Type B pancreatic cell (in vitro differentiated cells): ENCODE measurements at regions not wholly inside any gene's neighbourhood (a gene's known extent, or its start where the extent isn't known, plus 50 kb on each side); places are given as distances from the start of the nearest gene placed in this dataset.

Experiments
- DNase-seq: peaks from one replicate; pipeline ENCODE4 v3.0.0; 2021; ENCODE audit warnings: mixed read lengths; ENCODE audit not compliant: unreplicated experiment; ENCODE audit errors: extremely low spot score
- H3K27ac Mint-ChIP-seq: 2 replicates; pipeline ENCODE4 v1.8.0; 2021; ENCODE audit warnings: mild to moderate bottlenecking, mixed read lengths
- H3K27me3 Mint-ChIP-seq: 2 replicates; pipeline ENCODE4 v1.8.0; 2021; ENCODE audit warnings: mixed read lengths
- H3K36me3 Mint-ChIP-seq: 2 replicates; pipeline ENCODE4 v1.8.0; 2021; ENCODE audit warnings: mixed read lengths
- H3K4me1 Mint-ChIP-seq: one replicate; pipeline ENCODE4 v1.8.0; 2021; ENCODE audit warnings: mixed read lengths; ENCODE audit not compliant: unreplicated experiment
- H3K4me3 Mint-ChIP-seq: 2 replicates; pipeline ENCODE4 v1.8.0; 2021; ENCODE audit warnings: mild to moderate bottlenecking, mixed read lengths
- H3K9me3 Mint-ChIP-seq: 2 replicates; pipeline ENCODE4 v1.8.0; 2021; ENCODE audit warnings: mixed read lengths
- TF ChIP-seq, protein P1 (sequence below): fragments of 200-600 bp; sonication (generic); conservative IDR thresholded peaks from 2 replicates; pipeline ENCODE4 v1.5.0; 2021; ENCODE audit warnings: antibody characterized with exemption, mild to moderate bottlenecking

DNA sequence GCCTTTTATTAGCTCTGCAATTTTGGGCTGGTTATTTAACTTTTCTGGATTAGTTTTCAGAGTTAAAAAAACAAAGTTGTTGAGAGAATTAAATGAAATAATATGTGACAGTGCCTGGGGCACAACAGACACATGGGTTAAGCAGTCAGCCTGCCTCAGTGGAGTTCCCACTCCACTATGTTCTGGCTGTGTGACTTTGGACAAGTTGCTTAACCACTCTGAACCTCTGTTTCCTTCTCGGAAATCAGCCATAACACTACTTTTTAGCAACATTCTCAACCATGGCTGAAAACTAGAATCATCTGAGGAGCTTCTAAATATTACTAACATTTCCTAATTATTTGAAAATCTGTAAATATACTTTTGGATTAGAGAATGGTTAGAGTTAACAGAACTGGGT is 56.5 kb upstream of the SLC6A11 start:
- Mint-ChIP-seq H3K4me1 (peaks cover 4% of the 10 kb centered on the region), H3K9me3 (no peaks in the 10 kb centered on the region), H3K27ac (no peak overlapping the region), H3K36me3 (no peaks in the 10 kb centered on the region), H3K4me3 (no peak overlapping the region), H3K27me3 (peaks cover 65% of the 10 kb centered on the region)
- TF ChIP-seq, protein P1, sequence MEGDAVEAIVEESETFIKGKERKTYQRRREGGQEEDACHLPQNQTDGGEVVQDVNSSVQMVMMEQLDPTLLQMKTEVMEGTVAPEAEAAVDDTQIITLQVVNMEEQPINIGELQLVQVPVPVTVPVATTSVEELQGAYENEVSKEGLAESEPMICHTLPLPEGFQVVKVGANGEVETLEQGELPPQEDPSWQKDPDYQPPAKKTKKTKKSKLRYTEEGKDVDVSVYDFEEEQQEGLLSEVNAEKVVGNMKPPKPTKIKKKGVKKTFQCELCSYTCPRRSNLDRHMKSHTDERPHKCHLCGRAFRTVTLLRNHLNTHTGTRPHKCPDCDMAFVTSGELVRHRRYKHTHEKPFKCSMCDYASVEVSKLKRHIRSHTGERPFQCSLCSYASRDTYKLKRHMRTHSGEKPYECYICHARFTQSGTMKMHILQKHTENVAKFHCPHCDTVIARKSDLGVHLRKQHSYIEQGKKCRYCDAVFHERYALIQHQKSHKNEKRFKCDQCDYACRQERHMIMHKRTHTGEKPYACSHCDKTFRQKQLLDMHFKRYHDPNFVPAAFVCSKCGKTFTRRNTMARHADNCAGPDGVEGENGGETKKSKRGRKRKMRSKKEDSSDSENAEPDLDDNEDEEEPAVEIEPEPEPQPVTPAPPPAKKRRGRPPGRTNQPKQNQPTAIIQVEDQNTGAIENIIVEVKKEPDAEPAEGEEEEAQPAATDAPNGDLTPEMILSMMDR = no peak
- DNase-seq = no peak

DNA sequence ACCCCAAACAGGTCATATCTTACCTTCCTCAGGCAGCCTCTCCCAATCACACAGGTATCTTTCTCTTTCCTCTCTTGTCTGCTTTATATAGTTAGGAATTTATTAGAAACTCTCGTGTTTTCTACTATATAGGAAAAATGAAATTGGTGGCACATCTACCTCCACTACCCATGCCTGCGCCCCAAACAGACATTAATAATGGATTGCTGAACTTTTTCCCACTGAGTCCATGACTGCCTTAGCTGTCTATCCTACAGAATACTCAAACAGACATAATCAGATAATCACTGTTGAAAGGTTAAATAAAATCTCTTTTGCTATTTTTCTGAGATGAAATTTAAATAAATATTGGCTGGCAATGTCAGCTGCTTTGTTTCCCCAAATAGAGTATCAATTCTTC is 55.8 kb upstream of the SLC6A11 start:
- Mint-ChIP-seq H3K36me3 (no peaks in the 10 kb centered on the region), H3K27me3 (peaks cover 58% of the 10 kb centered on the region), H3K4me3 (no peak overlapping the region), H3K27ac (no peak overlapping the region), H3K4me1 (peaks cover 4% of the 10 kb centered on the region), H3K9me3 (no peaks in the 10 kb centered on the region)
- TF ChIP-seq, protein P1 = no peak
- no peak for DNase-seq

DNA sequence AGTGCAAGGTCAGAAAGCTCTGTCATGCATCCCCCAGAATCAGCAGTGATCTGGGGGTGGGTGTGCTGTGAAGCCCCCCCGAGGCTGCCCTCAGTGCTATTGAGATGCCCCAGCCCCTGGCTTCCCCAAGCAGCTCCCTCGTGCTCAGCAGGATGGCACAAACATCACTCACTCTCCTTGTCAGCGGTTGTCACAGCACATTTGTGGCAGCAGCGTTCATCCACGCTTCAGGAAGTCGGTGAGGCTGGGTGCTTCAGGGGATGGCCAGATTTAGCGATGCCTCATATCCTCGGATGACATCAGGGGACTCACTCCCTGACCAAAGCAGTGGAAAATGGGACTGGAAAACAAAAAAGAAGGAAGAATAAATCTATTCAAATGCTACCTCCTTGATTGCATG is 54.4 kb upstream of the SLC6A11 start:
- H3K27me3 Mint-ChIP-seq = peaks cover 54% of the 10 kb centered on the region
- H3K4me1 Mint-ChIP-seq = peaks cover 4% of the 10 kb centered on the region
- TF ChIP-seq, protein P1 = no peak
- no peaks in the 10 kb centered on the region for H3K36me3 Mint-ChIP-seq
- H3K4me3 Mint-ChIP-seq = no peak overlapping the region
- H3K9me3 Mint-ChIP-seq = no peaks in the 10 kb centered on the region
- no peak for DNase-seq
- no peak overlapping the region for H3K27ac Mint-ChIP-seq

DNA sequence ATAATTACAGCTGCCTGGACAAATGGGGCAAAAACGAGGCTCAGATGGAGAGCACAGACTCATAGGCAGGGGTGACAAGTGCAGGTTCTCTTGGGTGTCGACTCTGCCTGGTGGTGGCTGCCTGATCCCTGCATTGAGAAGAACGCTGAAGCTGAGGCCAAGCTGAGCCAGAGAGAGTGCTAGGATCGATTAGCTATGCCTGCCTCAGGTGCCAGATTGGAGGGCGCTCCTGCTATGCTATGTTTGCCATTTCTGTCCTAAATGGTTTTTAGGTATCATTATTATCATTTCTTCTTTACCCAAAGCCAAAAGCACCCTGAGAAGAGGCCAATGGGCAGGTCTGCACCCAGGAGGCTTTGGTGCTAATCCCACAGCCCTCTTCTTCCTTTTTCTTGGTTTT is 53.9 kb upstream of the SLC6A11 start:
- H3K36me3 Mint-ChIP-seq = no peaks in the 10 kb centered on the region

DNA sequence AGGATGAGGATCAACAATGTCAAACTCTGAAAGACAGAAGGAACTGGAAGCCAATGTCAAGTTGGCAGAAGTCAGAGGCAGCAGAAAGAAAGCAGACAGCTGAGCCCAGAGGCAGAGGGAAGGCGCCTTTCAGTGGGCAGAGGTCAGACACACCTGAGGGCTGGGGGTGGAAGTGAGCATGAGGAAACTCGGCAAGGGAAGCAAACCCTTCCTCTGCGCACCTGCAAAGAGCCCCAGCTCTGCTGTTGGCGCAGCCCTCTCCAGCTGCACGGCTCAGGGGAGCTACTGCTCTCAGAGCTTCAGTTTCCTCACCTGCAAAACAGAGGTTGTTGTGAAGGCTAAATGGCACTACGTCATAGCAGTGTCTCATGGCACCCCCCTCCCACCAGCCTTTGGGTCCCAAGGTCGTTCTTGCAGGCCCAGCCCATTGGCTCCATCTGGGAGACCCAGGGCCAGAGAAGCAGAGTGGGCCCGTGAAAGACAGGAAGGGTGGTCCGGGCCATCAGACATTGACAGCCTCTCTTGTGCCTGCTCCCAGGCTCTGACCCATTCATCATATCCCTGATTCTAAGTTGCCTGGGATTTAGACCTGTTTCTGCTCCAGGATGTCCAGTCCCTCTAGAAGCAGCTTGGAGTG is 53.3 kb upstream of the SLC6A11 start:
- peaks cover 4% of the 10 kb centered on the region for H3K4me1 Mint-ChIP-seq
- H3K27ac Mint-ChIP-seq = no peak overlapping the region
- peaks cover 42% of the 10 kb centered on the region for H3K27me3 Mint-ChIP-seq
- H3K9me3 Mint-ChIP-seq = no peaks in the 10 kb centered on the region
- DNase-seq = no peak
- no peak overlapping the region for H3K4me3 Mint-ChIP-seq
- TF ChIP-seq, protein P1 = no peak
- H3K36me3 Mint-ChIP-seq = no peaks in the 10 kb centered on the region

More for the DNA sequence above, 53.9 kb upstream of the SLC6A11 start:
- H3K27me3 Mint-ChIP-seq = peaks cover 48% of the 10 kb centered on the region
- H3K4me3 Mint-ChIP-seq = no peak overlapping the region
- H3K9me3 Mint-ChIP-seq = no peaks in the 10 kb centered on the region
- H3K27ac Mint-ChIP-seq = no peak overlapping the region
- DNase-seq = no peak
- TF ChIP-seq, protein P1 = no peak
- peaks cover 4% of the 10 kb centered on the region for H3K4me1 Mint-ChIP-seq

DNA sequence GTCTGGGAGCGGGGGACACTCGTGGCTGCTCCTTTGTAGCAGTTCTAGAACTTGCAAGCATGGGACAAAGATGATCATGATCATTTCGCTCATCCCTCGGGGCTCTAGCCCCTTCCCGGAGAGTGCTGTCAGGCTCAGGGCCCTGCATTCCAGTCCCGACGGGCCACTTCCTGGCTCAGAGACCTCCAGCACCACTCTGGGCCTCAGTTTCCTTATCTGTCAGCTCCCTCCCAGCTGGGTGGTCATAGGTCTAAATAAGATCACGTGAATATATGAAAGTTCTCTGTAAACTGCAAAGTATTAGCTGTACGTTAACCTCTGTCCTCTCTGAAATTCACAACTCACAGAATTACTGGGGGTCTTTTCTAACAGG is 52.8 kb upstream of the SLC6A11 start:
- DNase-seq = no peak
- Mint-ChIP-seq H3K4me3 (no peak overlapping the region), H3K27me3 (peaks cover 43% of the 10 kb centered on the region), H3K9me3 (no peaks in the 10 kb centered on the region), H3K4me1 (peaks cover 4% of the 10 kb centered on the region), H3K36me3 (no peaks in the 10 kb centered on the region), H3K27ac (no peak overlapping the region)
- TF ChIP-seq, protein P1 = no peak
